ENCODE measurements at regions not wholly inside any gene's neighbourhood (a gene's known extent, or its start where the extent isn't known, plus 50 kb on each side); places are given as distances from the start of the nearest gene placed in this dataset.

DNA sequence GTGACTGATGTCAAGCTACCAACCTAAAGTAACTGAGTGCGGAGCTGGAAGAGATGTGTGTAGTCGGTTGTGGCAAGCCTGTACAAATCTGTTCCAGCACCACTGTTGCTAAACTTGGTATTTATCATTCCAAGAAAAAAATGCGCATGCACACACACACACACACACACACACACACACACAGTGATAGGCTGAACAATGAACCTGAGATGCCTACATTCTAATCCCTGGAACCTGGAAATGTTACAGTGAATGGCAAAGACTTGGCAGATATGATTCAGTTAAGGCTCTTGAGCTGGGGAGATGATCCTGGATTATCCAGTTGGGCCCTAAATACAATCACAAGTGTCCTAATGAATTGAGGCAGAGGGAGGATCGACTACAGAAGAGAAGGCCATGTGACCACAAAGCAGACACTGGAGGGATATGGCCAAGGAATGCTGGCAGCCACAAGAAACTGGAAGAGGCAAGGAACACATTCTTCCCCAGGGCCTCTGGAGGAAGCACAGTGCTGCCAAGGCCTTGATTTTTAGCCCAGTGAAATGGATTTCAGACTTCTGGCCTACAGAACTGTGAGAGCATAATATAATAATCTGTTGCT lies 49.7 kb upstream of the LHFPL2 start:
- Mint-ChIP-seq H3K27me3 (ENCODE audit: low read depth) (no peaks in the 10 kb centered on the region), H3K4me3 (no peak overlapping the region), H3K4me1 (peaks cover 17% of the 10 kb centered on the region), H3K9me3 (peaks cover 22% of the 10 kb centered on the region), H3K36me3 (peaks cover 7% of the 10 kb centered on the region), H3K27ac (no peak overlapping the region)
- TF ChIP-seq, protein P1, sequence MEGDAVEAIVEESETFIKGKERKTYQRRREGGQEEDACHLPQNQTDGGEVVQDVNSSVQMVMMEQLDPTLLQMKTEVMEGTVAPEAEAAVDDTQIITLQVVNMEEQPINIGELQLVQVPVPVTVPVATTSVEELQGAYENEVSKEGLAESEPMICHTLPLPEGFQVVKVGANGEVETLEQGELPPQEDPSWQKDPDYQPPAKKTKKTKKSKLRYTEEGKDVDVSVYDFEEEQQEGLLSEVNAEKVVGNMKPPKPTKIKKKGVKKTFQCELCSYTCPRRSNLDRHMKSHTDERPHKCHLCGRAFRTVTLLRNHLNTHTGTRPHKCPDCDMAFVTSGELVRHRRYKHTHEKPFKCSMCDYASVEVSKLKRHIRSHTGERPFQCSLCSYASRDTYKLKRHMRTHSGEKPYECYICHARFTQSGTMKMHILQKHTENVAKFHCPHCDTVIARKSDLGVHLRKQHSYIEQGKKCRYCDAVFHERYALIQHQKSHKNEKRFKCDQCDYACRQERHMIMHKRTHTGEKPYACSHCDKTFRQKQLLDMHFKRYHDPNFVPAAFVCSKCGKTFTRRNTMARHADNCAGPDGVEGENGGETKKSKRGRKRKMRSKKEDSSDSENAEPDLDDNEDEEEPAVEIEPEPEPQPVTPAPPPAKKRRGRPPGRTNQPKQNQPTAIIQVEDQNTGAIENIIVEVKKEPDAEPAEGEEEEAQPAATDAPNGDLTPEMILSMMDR (IDR thresholded peaks at IDR 0.05; ENCODE audit: unreplicated experiment) = no peak
- DNase-seq (ENCODE audit: low spot score in 2 of 2, unreplicated experiment in 2 of 2) = no peak

Measured in mesothelial cell of epicardium (in vitro differentiated cells).